ENCODE measurements at regions not wholly inside any gene's neighbourhood (a gene's known extent, or its start where the extent isn't known, plus 50 kb on each side); places are given as distances from the start of the nearest gene placed in this dataset.

GRCh38 chr2:49444005-49444404 lies 289.7 kb upstream of the FSHR start:
- Histone ChIP-seq H3K27me3 (ENCODE audit: insufficient read depth, low read length) (no peaks in the 10 kb centered on the region), H4K20me1 (ENCODE audit: insufficient read depth, low read length) (no peaks in the 10 kb centered on the region)

DNA sequence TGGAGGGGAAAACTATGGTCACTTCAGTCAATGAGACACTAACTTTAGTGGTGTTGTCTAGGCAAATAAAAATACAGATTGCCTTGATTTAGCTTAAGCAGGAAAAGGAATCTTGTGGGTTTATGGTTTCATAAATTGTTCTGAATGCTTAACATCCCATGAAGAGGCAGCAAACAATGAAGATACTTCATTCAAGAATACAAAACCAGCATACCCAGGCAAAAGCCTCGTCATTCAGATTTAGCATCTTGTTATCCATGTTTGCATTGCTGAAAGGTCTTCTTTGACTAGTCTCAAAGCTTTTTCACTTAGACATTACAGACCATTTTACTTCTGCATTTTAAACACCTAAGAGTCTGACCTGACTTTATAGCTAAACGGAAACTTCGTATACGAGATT lies 272.7 kb upstream of the FSHR start:
- Histone ChIP-seq H3K9ac (ENCODE audit: low read length) (no peak overlapping the region), H3K79me2 (ENCODE audit: insufficient read depth, low read length) (no peaks in the 10 kb centered on the region), H2AFZ (ENCODE audit: low read depth, low read length) (no peak overlapping the region), H3K27ac (ENCODE audit: low read depth, low read length) (no peak overlapping the region), H3K36me3 (ENCODE audit: insufficient read depth, low read length) (no peaks in the 10 kb centered on the region), H3K27me3 (ENCODE audit: insufficient read depth, low read length) (no peaks in the 10 kb centered on the region), H3K4me1 (ENCODE audit: insufficient read depth, low read length) (no peaks in the 10 kb centered on the region), H3K4me2 (ENCODE audit: low read length) (no peak overlapping the region), H4K20me1 (ENCODE audit: insufficient read depth, low read length) (no peaks in the 10 kb centered on the region), H3K4me3 (ENCODE audit: insufficient read depth, low read depth, low read length) (no peak overlapping the region), H3K9me3 (ENCODE audit: insufficient read depth, low read depth, low read length) (no peaks in the 10 kb centered on the region)
- Mint-ChIP-seq H3K27ac (ENCODE audit: unreplicated experiment) (no peak overlapping the region), H3K4me3 (ENCODE audit: unreplicated experiment) (no peak overlapping the region), H3K4me1 (ENCODE audit: low read depth, unreplicated experiment) (no peaks in the 10 kb centered on the region), H3K9me3 (ENCODE audit: unreplicated experiment) (no peaks in the 10 kb centered on the region), H3K27me3 (ENCODE audit: low read depth, unreplicated experiment) (peaks cover 1% of the 10 kb centered on the region), H3K36me3 (ENCODE audit: low read depth, unreplicated experiment) (no peaks in the 10 kb centered on the region)
- FAIRE-seq (no peak), DNase-seq (ENCODE audit: low read depth) (no peak)
- no peak for TF ChIP-seq CTCF (IDR thresholded peaks at IDR 0.05; ENCODE audit: insufficient read depth, low read depth, low read length)
- no peak for TF ChIP-seq EZH2 (IDR thresholded peaks at IDR 0.05; ENCODE audit: insufficient read depth, low read length)

More at GRCh38 chr2:49444005-49444404, 289.7 kb upstream of the FSHR start:
- H3K27ac Mint-ChIP-seq (ENCODE audit: unreplicated experiment), result no peak overlapping the region
- peaks cover 2% of the 10 kb centered on the region for H3K27me3 Mint-ChIP-seq (ENCODE audit: low read depth, unreplicated experiment)
- no peak overlapping the region for H3K27ac ChIP-seq (ENCODE audit: low read depth, low read length)
- no peaks in the 10 kb centered on the region for H3K9me3 Mint-ChIP-seq (ENCODE audit: unreplicated experiment)
- DNase-seq (ENCODE audit: low read depth), result no peak
- no peak overlapping the region for H3K4me3 ChIP-seq (ENCODE audit: insufficient read depth, low read depth, low read length)
- no peaks in the 10 kb centered on the region for H3K9me3 ChIP-seq (ENCODE audit: insufficient read depth, low read depth, low read length)
- H3K79me2 ChIP-seq (ENCODE audit: insufficient read depth, low read length), result no peaks in the 10 kb centered on the region
- H3K9ac ChIP-seq (ENCODE audit: low read length), result no peak overlapping the region
- no peak overlapping the region for H2AFZ ChIP-seq (ENCODE audit: low read depth, low read length)
- no peaks in the 10 kb centered on the region for H3K4me1 ChIP-seq (ENCODE audit: insufficient read depth, low read length)
- no peak for FAIRE-seq
- no peak overlapping the region for H3K4me3 Mint-ChIP-seq (ENCODE audit: unreplicated experiment)
- H3K36me3 ChIP-seq (ENCODE audit: insufficient read depth, low read length), result no peaks in the 10 kb centered on the region
- TF ChIP-seq EZH2 (IDR thresholded peaks at IDR 0.05; ENCODE audit: insufficient read depth, low read length) (no peak), CTCF (IDR thresholded peaks at IDR 0.05; ENCODE audit: insufficient read depth, low read depth, low read length) (no peak)
- no peak overlapping the region for H3K4me2 ChIP-seq (ENCODE audit: low read length)
- H3K36me3 Mint-ChIP-seq (ENCODE audit: low read depth, unreplicated experiment), result no peaks in the 10 kb centered on the region
- H3K4me1 Mint-ChIP-seq (ENCODE audit: low read depth, unreplicated experiment), result no peaks in the 10 kb centered on the region

GRCh38 chr2:49416252-49416651 lies 261.9 kb upstream of the FSHR start:
- Mint-ChIP-seq H3K27ac (ENCODE audit: unreplicated experiment) (no peak overlapping the region), H3K36me3 (ENCODE audit: low read depth, unreplicated experiment) (no peaks in the 10 kb centered on the region), H3K27me3 (ENCODE audit: low read depth, unreplicated experiment) (no peaks in the 10 kb centered on the region), H3K9me3 (ENCODE audit: unreplicated experiment) (no peaks in the 10 kb centered on the region), H3K4me3 (ENCODE audit: unreplicated experiment) (no peak overlapping the region), H3K4me1 (ENCODE audit: low read depth, unreplicated experiment) (no peaks in the 10 kb centered on the region)
- no peak for FAIRE-seq
- TF ChIP-seq CTCF (IDR thresholded peaks at IDR 0.05; ENCODE audit: insufficient read depth, low read depth, low read length) (no peak), EZH2 (IDR thresholded peaks at IDR 0.05; ENCODE audit: insufficient read depth, low read length) (no peak)
- Histone ChIP-seq H3K4me1 (ENCODE audit: insufficient read depth, low read length) (no peaks in the 10 kb centered on the region), H4K20me1 (ENCODE audit: insufficient read depth, low read length) (no peaks in the 10 kb centered on the region), H3K4me3 (ENCODE audit: insufficient read depth, low read depth, low read length) (no peak overlapping the region), H2AFZ (ENCODE audit: low read depth, low read length) (no peak overlapping the region), H3K79me2 (ENCODE audit: insufficient read depth, low read length) (no peaks in the 10 kb centered on the region), H3K27me3 (ENCODE audit: insufficient read depth, low read length) (no peaks in the 10 kb centered on the region), H3K9me3 (ENCODE audit: insufficient read depth, low read depth, low read length) (no peaks in the 10 kb centered on the region), H3K36me3 (ENCODE audit: insufficient read depth, low read length) (no peaks in the 10 kb centered on the region), H3K4me2 (ENCODE audit: low read length) (no peak overlapping the region), H3K9ac (ENCODE audit: low read length) (no peak overlapping the region), H3K27ac (ENCODE audit: low read depth, low read length) (no peak overlapping the region)
- DNase-seq (ENCODE audit: low read depth), result no peak
